ENCODE measurements at regions not wholly inside any gene's neighbourhood (a gene's known extent, or its start where the extent isn't known, plus 50 kb on each side); places are given as distances from the start of the nearest gene placed in this dataset.

DNA sequence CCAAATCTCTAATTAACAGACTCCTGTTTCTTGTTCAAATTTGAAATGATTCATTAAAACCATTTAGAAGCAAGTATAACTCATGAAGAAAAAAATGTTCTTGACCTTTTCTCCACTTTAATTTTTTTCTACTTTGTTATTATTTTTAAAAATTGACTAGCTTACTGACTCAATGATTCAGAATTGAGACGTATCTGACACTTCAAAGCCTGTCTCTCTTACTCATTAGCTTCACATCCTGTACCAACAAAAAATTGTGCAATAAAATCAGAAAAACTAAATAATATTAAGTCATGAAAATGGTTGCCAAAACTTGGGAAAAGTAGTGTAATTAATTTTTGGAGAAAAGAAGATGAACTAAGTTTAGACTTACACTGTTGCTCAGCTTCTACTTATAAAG lies 331.2 kb downstream of the SLC16A7 start:
- no peaks in the 10 kb centered on the region for H3K4me1 ChIP-seq (ENCODE audit: insufficient read depth, low read length, poor library complexity, severe bottlenecking)

GRCh38 chr12:59928416-59928815 lies 332.6 kb downstream of the SLC16A7 start:
- H3K27me3 ChIP-seq (ENCODE audit: insufficient read depth, low read length, poor library complexity, severe bottlenecking) = no peaks in the 10 kb centered on the region
- no peaks in the 10 kb centered on the region for H4K20me1 ChIP-seq (ENCODE audit: insufficient read depth, low read length, poor library complexity, severe bottlenecking)
- H3K4me3 ChIP-seq (ENCODE audit: low read length, poor library complexity, severe bottlenecking) = no peak overlapping the region
- H3K36me3 ChIP-seq (ENCODE audit: insufficient read depth, low read length) = no peaks in the 10 kb centered on the region
- no peaks in the 10 kb centered on the region for H3K4me1 ChIP-seq (ENCODE audit: insufficient read depth, low read length, poor library complexity, severe bottlenecking)
- H2AFZ ChIP-seq (ENCODE audit: low read length) = no peak overlapping the region
- TF ChIP-seq EZH2phosphoT487 (IDR thresholded peaks at IDR 0.05; ENCODE audit: borderline replicate concordance) (no peak), CTCF (conservative IDR thresholded peaks at IDR 0.05; ENCODE audit: low read length) (no peak)
- H3F3A ChIP-seq (ENCODE audit: low read depth) = no peaks in the 10 kb centered on the region
- H3K4me2 ChIP-seq (ENCODE audit: low read depth, low read length, poor library complexity, severe bottlenecking) = no peak overlapping the region
- H3K79me2 ChIP-seq (ENCODE audit: insufficient read depth, low read length) = no peaks in the 10 kb centered on the region
- H3K9me2 ChIP-seq (replicated peaks; ENCODE audit: low read depth, low read length) = no peaks in the 10 kb centered on the region
- no peaks in the 10 kb centered on the region; the same call in 1 of the 2 replicates for H3K9me3 ChIP-seq (ENCODE audit: insufficient read depth, low read depth, low read length)
- no peak overlapping the region for H3K9ac ChIP-seq (ENCODE audit: low read depth, low read length, poor library complexity, severe bottlenecking)

More for the DNA sequence above, 331.2 kb downstream of the SLC16A7 start:
- no peak for TF ChIP-seq CTCF (conservative IDR thresholded peaks at IDR 0.05; ENCODE audit: low read length)
- no peak for TF ChIP-seq EZH2phosphoT487 (IDR thresholded peaks at IDR 0.05; ENCODE audit: borderline replicate concordance)
- Histone ChIP-seq H3K9me2 (replicated peaks; ENCODE audit: low read depth, low read length) (no peaks in the 10 kb centered on the region), H3K27me3 (ENCODE audit: insufficient read depth, low read length, poor library complexity, severe bottlenecking) (no peaks in the 10 kb centered on the region), H3K79me2 (ENCODE audit: insufficient read depth, low read length) (no peaks in the 10 kb centered on the region), H2AFZ (ENCODE audit: low read length) (no peak overlapping the region), H3K36me3 (ENCODE audit: insufficient read depth, low read length) (no peaks in the 10 kb centered on the region), H3K9ac (ENCODE audit: low read depth, low read length, poor library complexity, severe bottlenecking) (no peak overlapping the region), H4K20me1 (ENCODE audit: insufficient read depth, low read length, poor library complexity, severe bottlenecking) (no peaks in the 10 kb centered on the region), H3F3A (ENCODE audit: low read depth) (no peaks in the 10 kb centered on the region), H3K9me3 (ENCODE audit: insufficient read depth, low read depth, low read length) (no peaks in the 10 kb centered on the region), H3K4me3 (ENCODE audit: low read length, poor library complexity, severe bottlenecking) (no peak overlapping the region), H3K4me2 (ENCODE audit: low read depth, low read length, poor library complexity, severe bottlenecking) (no peak overlapping the region)

DNA sequence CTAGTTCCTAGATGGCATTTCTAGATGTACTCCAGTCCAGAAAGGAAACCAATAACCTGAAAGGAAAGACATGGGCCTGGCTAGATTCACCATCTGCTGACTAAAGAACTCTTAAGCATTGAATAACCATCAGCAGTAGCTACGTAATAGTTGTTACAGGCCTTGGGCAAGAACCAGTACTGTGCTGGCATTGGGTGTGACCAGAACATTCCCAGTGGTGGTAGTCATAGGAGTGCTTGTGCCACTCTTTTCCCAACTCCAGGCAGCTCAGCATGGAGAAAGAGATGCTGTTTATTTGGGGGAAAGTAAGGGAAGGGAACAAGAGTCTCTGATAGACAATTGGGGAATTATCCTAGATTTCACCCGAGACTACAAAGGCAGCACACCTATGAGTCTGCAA lies 333.3 kb downstream of the SLC16A7 start:
- Histone ChIP-seq H3K9ac (ENCODE audit: low read depth, low read length, poor library complexity, severe bottlenecking) (no peak overlapping the region), H2AFZ (ENCODE audit: low read length) (no peak overlapping the region), H3K9me2 (replicated peaks; ENCODE audit: low read depth, low read length) (no peaks in the 10 kb centered on the region), H3K4me1 (ENCODE audit: insufficient read depth, low read length, poor library complexity, severe bottlenecking) (no peaks in the 10 kb centered on the region), H3K9me3 (ENCODE audit: insufficient read depth, low read depth, low read length) (no peaks in the 10 kb centered on the region; the same call in 1 of the 2 replicates), H3K4me2 (ENCODE audit: low read depth, low read length, poor library complexity, severe bottlenecking) (no peak overlapping the region), H3K36me3 (ENCODE audit: insufficient read depth, low read length) (no peaks in the 10 kb centered on the region), H3K4me3 (ENCODE audit: low read length, poor library complexity, severe bottlenecking) (no peak overlapping the region), H3K79me2 (ENCODE audit: insufficient read depth, low read length) (no peaks in the 10 kb centered on the region), H3K27me3 (ENCODE audit: insufficient read depth, low read length, poor library complexity, severe bottlenecking) (no peaks in the 10 kb centered on the region), H3F3A (ENCODE audit: low read depth) (no peaks in the 10 kb centered on the region), H4K20me1 (ENCODE audit: insufficient read depth, low read length, poor library complexity, severe bottlenecking) (no peaks in the 10 kb centered on the region)
- TF ChIP-seq EZH2phosphoT487 (IDR thresholded peaks at IDR 0.05; ENCODE audit: borderline replicate concordance) (no peak), CTCF (conservative IDR thresholded peaks at IDR 0.05; ENCODE audit: low read length) (no peak)

Data from Loucy (cell line).